GM20000 (cell line): ENCODE measurements at regions not wholly inside any gene's neighbourhood (a gene's known extent, or its start where the extent isn't known, plus 50 kb on each side); places are given as distances from the start of the nearest gene placed in this dataset.

ENCODE experiments used
- DNase-seq: peaks from one replicate; pipeline ENCODE4 v3.0.0; 2012; ENCODE audit warnings: low spot score
- TF ChIP-seq, protein P1 (sequence below): IDR thresholded peaks from 2 replicates; pipeline ENCODE4 v1.5.1; 2012; ENCODE audit warnings: mild to moderate bottlenecking, control low read depth; ENCODE audit errors: extremely low read depth, missing control alignments

DNA sequence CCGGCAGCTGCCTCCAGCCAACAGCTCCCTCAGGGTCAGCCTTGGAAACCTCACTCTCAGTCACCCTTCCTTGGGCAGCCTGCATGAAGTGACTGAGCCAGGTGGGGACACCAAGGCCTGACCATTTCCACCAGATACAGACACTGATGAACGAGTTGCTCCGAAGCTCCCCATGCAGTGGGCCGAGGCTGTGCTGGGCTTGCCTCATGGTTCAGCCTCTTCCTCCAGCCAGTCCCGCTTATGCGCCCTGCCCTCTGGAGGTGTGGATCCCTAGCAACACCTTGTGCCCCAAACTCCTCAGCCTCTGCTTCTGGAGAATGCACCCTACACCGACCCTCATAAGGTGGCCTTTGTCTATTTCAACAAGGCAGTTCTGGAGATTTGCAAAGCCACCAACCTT, 236.0 kb downstream of the RRAGC start:
- no peak for DNase-seq
- TF ChIP-seq, protein P1, sequence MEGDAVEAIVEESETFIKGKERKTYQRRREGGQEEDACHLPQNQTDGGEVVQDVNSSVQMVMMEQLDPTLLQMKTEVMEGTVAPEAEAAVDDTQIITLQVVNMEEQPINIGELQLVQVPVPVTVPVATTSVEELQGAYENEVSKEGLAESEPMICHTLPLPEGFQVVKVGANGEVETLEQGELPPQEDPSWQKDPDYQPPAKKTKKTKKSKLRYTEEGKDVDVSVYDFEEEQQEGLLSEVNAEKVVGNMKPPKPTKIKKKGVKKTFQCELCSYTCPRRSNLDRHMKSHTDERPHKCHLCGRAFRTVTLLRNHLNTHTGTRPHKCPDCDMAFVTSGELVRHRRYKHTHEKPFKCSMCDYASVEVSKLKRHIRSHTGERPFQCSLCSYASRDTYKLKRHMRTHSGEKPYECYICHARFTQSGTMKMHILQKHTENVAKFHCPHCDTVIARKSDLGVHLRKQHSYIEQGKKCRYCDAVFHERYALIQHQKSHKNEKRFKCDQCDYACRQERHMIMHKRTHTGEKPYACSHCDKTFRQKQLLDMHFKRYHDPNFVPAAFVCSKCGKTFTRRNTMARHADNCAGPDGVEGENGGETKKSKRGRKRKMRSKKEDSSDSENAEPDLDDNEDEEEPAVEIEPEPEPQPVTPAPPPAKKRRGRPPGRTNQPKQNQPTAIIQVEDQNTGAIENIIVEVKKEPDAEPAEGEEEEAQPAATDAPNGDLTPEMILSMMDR: no peak

- TF ChIP-seq, protein P1: no peak
- DNase-seq: no peak
Observed at GRCh38 chr1:38622197-38622596, 237.4 kb downstream of the RRAGC start.

DNA sequence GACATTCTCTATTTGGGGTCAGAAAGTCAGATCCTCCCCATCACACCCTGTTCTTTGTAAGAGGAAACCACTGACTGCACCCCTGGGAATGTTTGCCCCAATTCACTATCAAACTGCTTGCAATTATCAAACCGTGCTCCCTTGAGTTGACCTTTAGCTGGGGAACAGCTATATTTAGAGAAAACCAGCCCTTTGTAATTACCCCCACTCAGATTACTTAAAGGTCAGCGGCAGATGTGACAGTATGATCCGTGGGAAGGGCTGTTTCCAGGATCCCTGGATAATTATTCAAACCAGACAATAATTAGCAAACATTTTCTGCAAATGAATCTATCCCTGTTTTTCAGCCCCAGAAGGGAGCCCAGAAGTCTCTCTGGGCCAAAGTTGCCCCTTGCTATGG, 242.7 kb downstream of the RRAGC start:
- DNase-seq: no peak
- TF ChIP-seq, protein P1: no peak

GRCh38 chr1:38615680-38616079, 243.9 kb downstream of the RRAGC start:
- DNase-seq: no peak

GRCh38 chr1:38614861-38615260, 244.7 kb downstream of the RRAGC start:
- no peak for DNase-seq
- TF ChIP-seq, protein P1: no peak

More at GRCh38 chr1:38615680-38616079, 243.9 kb downstream of the RRAGC start:
- TF ChIP-seq, protein P1: no peak

- TF ChIP-seq, protein P1: no peak
- DNase-seq: no peak
Observed at GRCh38 chr1:38613996-38614395, 245.6 kb downstream of the RRAGC start.

- DNase-seq: no peak
- TF ChIP-seq, protein P1: no peak
Observed at GRCh38 chr1:38612951-38613350, 246.6 kb downstream of the RRAGC start.
